NCI-H1694 treated with DMSO at 0.1 percent for 48 hours (cell line): ENCODE measurements at regions not wholly inside any gene's neighbourhood (a gene's known extent, or its start where the extent isn't known, plus 50 kb on each side); places are given as distances from the start of the nearest gene placed in this dataset.

Source experiments
- DNase-seq: peaks from one replicate; lab custom pipeline; 2025; lab: John Stamatoyannopoulos, UW

- no peak for DNase-seq
These were observed 135.7 kb downstream of the LRRC70 start for GRCh38 chr5:62714296-62714695.

- no peak for DNase-seq
These were observed 130.1 kb downstream of the LRRC70 start for GRCh38 chr5:62708481-62709325.

- DNase-seq = no peak
These were observed 128.9 kb downstream of the LRRC70 start for GRCh38 chr5:62707563-62707962.

DNA sequence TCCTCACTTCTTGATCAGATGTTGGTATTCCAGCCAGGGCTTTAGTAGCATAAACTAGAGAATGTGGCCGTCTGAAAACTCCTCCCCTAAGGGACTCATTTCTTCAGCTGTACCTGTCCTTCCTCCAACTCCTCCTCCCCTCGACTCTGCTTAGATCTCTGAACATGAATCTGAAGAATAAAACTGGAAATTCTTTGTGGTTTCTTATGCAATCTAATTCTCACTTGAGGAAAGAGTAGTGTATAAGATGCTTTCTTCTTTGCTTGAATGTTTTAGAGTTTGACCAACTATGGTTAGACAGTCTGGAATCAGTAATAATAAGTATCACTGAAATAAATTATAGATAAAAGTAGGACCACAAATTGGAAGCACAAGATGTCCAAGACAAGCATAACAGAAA is 128.5 kb downstream of the LRRC70 start:
- no peak for DNase-seq

GRCh38 chr5:62705022-62705421 is 126.4 kb downstream of the LRRC70 start:
- DNase-seq = no peak

- no peak for DNase-seq
These were observed 123.5 kb downstream of the LRRC70 start for GRCh38 chr5:62702126-62702525.

- no peak for DNase-seq
These were observed 122.4 kb downstream of the LRRC70 start for GRCh38 chr5:62701036-62701435.

DNA sequence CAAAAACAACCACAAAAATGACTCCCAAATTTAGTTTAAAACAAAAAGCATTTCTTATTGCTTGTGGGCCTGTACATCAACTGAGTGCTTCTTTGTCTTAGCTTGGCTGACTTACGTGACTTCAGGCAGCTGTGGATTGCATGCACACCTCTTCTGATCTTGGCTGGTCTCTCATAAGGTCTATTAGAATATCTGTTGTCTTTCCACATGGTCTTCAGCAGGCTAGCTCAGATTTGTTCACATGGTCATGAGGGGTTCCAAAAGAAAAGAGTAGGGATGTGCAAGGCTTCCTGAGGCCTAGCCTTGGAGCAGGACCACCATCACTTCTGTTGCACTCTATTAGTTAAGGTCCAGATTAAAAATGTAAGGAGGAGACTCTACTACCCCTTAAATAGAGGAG is 120.1 kb downstream of the LRRC70 start:
- no peak for DNase-seq

DNA sequence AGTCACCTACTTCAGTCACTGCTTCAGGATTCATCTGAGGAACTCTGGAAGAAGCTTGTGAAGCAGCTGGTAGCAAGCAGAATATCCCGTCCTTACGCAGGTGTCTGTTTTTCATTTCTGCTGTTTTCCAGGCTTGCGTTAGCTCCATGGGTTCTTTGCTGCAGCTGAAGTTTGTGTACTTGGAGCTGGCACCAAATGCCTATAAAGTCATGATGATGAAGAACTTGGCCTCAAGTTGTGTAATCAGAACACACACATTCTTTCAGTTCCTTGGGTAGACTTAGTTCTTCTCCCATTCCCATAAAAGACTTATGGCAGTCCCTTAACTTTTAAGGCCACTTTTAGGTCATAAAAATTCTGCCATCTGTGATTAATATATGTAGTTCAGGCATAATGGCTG is 116.7 kb downstream of the LRRC70 start:
- no peak for DNase-seq

GRCh38 chr5:62692946-62693713 is 114.5 kb downstream of the LRRC70 start:
- DNase-seq = no peak

- DNase-seq = no peak
These were observed 113.3 kb downstream of the LRRC70 start for GRCh38 chr5:62691946-62692345.

- no peak for DNase-seq
These were observed 111.8 kb downstream of the LRRC70 start for GRCh38 chr5:62690421-62690820.

GRCh38 chr5:62689599-62690368 is 111.2 kb downstream of the LRRC70 start:
- no peak for DNase-seq

GRCh38 chr5:62686692-62687091 is 108.1 kb downstream of the LRRC70 start:
- DNase-seq = no peak

DNA sequence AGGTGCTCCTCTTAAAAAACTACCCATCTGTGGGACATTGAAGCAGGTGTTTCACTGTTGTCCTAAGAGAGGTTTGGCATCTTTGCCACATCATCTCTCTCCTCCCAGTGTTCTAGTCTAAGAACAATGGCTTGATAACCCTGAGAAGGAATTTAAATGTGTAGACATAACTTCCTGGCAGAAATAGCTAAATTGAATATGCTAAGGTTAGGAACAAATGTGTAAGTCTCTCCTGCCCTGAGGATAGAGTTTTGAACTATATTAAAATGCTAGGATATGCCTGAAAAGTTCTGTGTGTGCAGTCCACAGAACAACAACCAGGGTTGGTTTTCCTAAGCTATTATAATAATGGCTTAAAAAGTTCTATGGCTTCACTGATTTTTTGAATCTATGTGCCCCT is 106.6 kb downstream of the LRRC70 start:
- DNase-seq = no peak

DNA sequence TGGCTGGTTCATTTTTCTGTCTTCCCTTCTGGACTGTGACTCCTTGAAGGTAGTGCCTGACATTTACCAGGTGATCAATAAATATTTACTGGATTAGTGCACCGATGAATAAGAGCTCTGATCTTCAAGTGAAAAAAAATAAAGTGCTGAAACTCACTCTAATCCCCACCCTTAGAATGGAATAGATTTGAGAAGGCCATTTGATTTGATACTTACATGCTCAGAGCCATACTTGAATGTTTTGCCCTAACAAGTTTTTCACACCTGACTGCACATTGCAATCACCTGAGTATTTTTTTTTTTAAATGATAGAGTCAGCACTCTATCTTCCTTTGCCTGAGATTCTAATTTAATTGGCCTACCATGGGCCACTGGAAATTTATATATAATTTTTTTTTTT is 105.7 kb downstream of the LRRC70 start:
- DNase-seq = no peak

DNA sequence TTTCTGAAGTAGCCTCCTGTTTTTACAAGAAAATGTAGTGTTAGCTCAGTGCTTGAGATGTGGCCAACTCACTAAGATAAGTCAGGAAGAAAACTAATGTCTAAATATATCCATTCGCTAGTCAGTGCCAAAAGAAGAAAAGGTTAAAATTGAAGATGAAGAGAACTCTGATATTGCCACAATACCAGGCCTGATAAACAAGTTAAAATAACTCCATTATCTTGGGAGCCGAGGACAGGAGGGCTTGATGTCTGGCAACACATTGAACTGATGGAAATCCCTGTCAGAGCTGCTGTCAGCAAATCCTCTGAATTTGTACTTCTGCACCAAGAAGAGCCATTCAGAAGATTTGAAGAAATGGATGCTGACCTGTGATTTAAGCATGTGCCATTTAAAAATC is 103.4 kb downstream of the LRRC70 start:
- no peak for DNase-seq

DNA sequence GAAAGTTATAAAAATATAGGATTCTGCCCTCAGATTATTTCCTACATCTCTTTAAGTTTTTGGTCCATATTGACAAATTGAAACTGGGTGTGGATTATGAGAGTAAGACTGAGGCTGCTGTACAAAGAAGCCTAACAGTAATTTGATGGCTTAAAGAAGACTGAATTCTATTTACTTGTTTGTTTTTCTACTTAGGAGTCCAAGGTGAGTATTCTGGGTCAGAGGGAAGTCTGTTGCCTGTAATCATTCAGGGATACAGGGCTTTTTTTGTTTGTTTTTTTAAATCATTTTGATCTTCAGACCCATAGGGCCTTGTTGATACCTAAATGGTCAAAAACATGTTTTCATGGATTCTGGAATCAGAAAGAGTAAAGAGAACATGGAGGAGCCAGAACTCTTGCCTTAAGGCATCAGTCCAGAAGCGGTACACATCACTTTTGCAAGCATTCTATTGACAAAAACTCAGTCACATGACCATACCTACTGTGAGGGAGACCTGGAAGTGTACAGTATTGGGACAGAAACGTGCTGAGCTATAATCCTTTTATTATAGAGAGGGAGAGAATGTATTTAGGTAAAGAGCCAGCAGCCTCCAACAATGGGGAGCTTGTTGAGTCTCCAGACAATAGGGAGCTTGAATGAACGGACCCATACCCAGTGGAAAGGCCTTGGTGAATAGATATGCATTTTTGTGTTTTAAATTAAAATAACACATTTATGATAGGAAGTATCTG is 102.7 kb downstream of the LRRC70 start:
- no peak for DNase-seq

- DNase-seq = no peak
These were observed 101.5 kb downstream of the LRRC70 start for GRCh38 chr5:62680121-62680520.
